Esophagus muscularis mucosa (tissue), 4 donors: ENCODE measurements at regions not wholly inside any gene's neighbourhood (a gene's known extent, or its start where the extent isn't known, plus 50 kb on each side); places are given as distances from the start of the nearest gene placed in this dataset.

Experiments used
- DNase-seq: peaks from one replicate; pipeline ENCODE4 v3.0.0-alpha.2; 2017; ENCODE audit errors: extremely low spot score
- H3K27ac ChIP-seq, 4 donors: fragments of 200-600 bp; sonication (generic); replicated peaks in 1 of 4; 1 replicate in 3 of 4; 2 replicates in 1 of 4; pipeline ENCODE4 v1.5.1; 2016 to 2019; ENCODE audit warnings: mild to moderate bottlenecking in 1 of 4
- H3K27me3 ChIP-seq, 4 donors: fragments of 200-600 bp; sonication (generic); one replicate each; pipeline versions ENCODE4 v1.5.1 to v1.6.0; 2016 to 2019
- H3K36me3 ChIP-seq, 4 donors: fragments of 200-600 bp; sonication (generic); one replicate each; pipeline ENCODE4 v1.5.1; 2016 to 2019
- H3K4me1 ChIP-seq, 4 donors: fragments of 200-600 bp; sonication (generic); one replicate each; pipeline ENCODE4 v1.5.1; 2016 to 2019
- H3K4me3 ChIP-seq, 4 donors: fragments of 200-600 bp; sonication (generic); 1 replicate in 2 of 4; 2 replicates in 2 of 4; pipeline ENCODE4 v1.5.1; 2016 to 2019; ENCODE audit warnings: mild to moderate bottlenecking in 4 of 4, moderate library complexity in 1 of 4
- H3K9me3 ChIP-seq, 4 donors: fragments of 200-600 bp; sonication (generic); 1 replicate in 3 of 4; 2 replicates in 1 of 4; pipeline ENCODE4 v1.5.1; 2016 to 2019
- EP300 ChIP-seq: sonication (generic); formaldehyde crosslinking; IDR thresholded peaks from one replicate; pipeline ENCODE4 v1.6.1; 2017; ENCODE audit warnings: antibody characterized with exemption
- POLR2A ChIP-seq: fragments of 450-650 bp; IDR thresholded peaks from one replicate; pipeline ENCODE4 v1.6.1; 2017; ENCODE audit warnings: antibody characterized with exemption, moderate library complexity, mild to moderate bottlenecking, low read depth
- POLR2AphosphoS5 ChIP-seq, 2 donors: sonication (generic); formaldehyde crosslinking; IDR thresholded peaks; one replicate each; pipeline ENCODE4 v1.6.1; 2017; ENCODE audit warnings: antibody characterized with exemption in 2 of 2
- WGBS: methylation state at CpG from one replicate; pipeline ENCODE4 v1.1.5; 2018; 5-methylcytosine and 5-hydroxymethylcytosine counted together
- intact Hi-C: fragments of 100-400 bp; cut with DNase I; formaldehyde crosslinking; loops from one replicate; pipeline ENCODE4 v1.15.1; 2023
- TF ChIP-seq, protein P1 (sequence below), 3 experiments: fragments of 200-600 bp in 2 of 3; fragments of 450-650 bp in 1 of 3; sonication (generic) in 2 of 3; IDR thresholded peaks; one replicate each; pipeline ENCODE4 v1.5.1; 2017 to 2019; ENCODE audit warnings: antibody characterized with exemption in 3 of 3, mild to moderate bottlenecking in 2 of 3, moderate library complexity in 1 of 3

- intact Hi-C loops = no loop called here
- H3K4me3 ChIP-seq = no peak overlapping the region
- no peaks in the 10 kb centered on the region for H3K36me3 ChIP-seq
- H3K4me1 ChIP-seq = no peaks in the 10 kb centered on the region
- no peaks in the 10 kb centered on the region for H3K27me3 ChIP-seq
- WGBS = 92% methylated on average over 3 of the region's 3 CpGs
- peaks cover 0 to 11% (median 0%) of the 10 kb centered on the region in 4 donors for H3K9me3 ChIP-seq
- TF ChIP-seq POLR2AphosphoS5 (IDR thresholded peaks at IDR 0.05) = no peak
- TF ChIP-seq, protein P1, sequence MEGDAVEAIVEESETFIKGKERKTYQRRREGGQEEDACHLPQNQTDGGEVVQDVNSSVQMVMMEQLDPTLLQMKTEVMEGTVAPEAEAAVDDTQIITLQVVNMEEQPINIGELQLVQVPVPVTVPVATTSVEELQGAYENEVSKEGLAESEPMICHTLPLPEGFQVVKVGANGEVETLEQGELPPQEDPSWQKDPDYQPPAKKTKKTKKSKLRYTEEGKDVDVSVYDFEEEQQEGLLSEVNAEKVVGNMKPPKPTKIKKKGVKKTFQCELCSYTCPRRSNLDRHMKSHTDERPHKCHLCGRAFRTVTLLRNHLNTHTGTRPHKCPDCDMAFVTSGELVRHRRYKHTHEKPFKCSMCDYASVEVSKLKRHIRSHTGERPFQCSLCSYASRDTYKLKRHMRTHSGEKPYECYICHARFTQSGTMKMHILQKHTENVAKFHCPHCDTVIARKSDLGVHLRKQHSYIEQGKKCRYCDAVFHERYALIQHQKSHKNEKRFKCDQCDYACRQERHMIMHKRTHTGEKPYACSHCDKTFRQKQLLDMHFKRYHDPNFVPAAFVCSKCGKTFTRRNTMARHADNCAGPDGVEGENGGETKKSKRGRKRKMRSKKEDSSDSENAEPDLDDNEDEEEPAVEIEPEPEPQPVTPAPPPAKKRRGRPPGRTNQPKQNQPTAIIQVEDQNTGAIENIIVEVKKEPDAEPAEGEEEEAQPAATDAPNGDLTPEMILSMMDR (IDR thresholded peaks at IDR 0.05) = no peak
- no peak for TF ChIP-seq EP300
- no peak for TF ChIP-seq POLR2A
- H3K27ac ChIP-seq = no peak overlapping the region
- no peak for DNase-seq
These were observed 249.6 kb upstream of the SPRY2 start for GRCh38 chr13:80590551-80590950.

- DNase-seq = no peak
These were observed 245.4 kb upstream of the SPRY2 start for GRCh38 chr13:80586356-80586755.

DNA sequence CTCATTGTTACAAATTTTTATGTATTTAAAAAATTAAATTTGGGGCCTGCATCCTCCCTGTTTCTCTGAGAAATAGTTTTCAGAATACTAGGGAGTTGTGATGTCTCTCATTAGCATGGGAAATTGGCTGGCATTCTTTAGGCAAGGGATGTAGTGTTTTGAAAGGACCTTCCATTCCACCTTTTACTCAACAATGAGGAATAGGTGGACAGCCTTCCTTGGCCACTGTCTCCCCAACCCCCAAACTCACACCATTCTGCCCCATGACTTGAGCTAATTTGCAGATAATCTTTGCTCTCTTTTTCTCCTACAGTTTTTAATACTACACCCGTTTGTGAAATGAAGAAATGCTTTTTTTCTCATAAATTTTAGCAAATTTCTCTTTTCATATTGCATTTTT is 244.6 kb upstream of the SPRY2 start:
- WGBS = 82% methylated on average over 1 of the region's 1 CpG
- intact Hi-C loops = no loop called here

More at GRCh38 chr13:80586356-80586755, 245.4 kb upstream of the SPRY2 start:
- Histone ChIP-seq H3K4me1 (no peaks in the 10 kb centered on the region), H3K36me3 (no peaks in the 10 kb centered on the region), H3K9me3 (peaks cover 0 to 11% (median 0%) of the 10 kb centered on the region in 4 donors), H3K27ac (no peak overlapping the region), H3K4me3 (no peak overlapping the region), H3K27me3 (no peaks in the 10 kb centered on the region)
- TF ChIP-seq, protein P1 (IDR thresholded peaks at IDR 0.05) = no peak
- no peak for TF ChIP-seq EP300
- no peak for TF ChIP-seq POLR2A
- TF ChIP-seq POLR2AphosphoS5 (IDR thresholded peaks at IDR 0.05) = no peak
- WGBS = 58% methylated on average over 2 of the region's 2 CpGs
- intact Hi-C loops = no loop called here

GRCh38 chr13:80584785-80585184 is 243.9 kb upstream of the SPRY2 start:
- Histone ChIP-seq H3K36me3 (no peaks in the 10 kb centered on the region), H3K27ac (no peak overlapping the region), H3K4me1 (no peaks in the 10 kb centered on the region), H3K27me3 (no peaks in the 10 kb centered on the region), H3K9me3 (peaks cover 0 to 7% (median 0%) of the 10 kb centered on the region in 4 donors), H3K4me3 (no peak overlapping the region)
- TF ChIP-seq, protein P1 (IDR thresholded peaks at IDR 0.05) = no peak
- TF ChIP-seq POLR2A = no peak
- no peak for TF ChIP-seq EP300
- TF ChIP-seq POLR2AphosphoS5 (IDR thresholded peaks at IDR 0.05) = no peak
- WGBS = 79% methylated on average over 1 of the region's 1 CpG
- intact Hi-C loops = no loop called here
- no peak for DNase-seq

More for the DNA sequence above, 244.6 kb upstream of the SPRY2 start:
- TF ChIP-seq POLR2AphosphoS5 (IDR thresholded peaks at IDR 0.05) (no peak), EP300 (no peak), POLR2A (no peak)
- TF ChIP-seq, protein P1 (IDR thresholded peaks at IDR 0.05) = no peak
- Histone ChIP-seq H3K9me3 (peaks cover 0 to 11% (median 0%) of the 10 kb centered on the region in 4 donors), H3K27ac (no peak overlapping the region), H3K27me3 (no peaks in the 10 kb centered on the region), H3K4me1 (no peaks in the 10 kb centered on the region), H3K4me3 (no peak overlapping the region), H3K36me3 (no peaks in the 10 kb centered on the region)
- DNase-seq = no peak

GRCh38 chr13:80584306-80584705 is 243.4 kb upstream of the SPRY2 start:
- TF ChIP-seq, protein P1 (IDR thresholded peaks at IDR 0.05) = no peak
- TF ChIP-seq POLR2A (no peak), EP300 (no peak), POLR2AphosphoS5 (IDR thresholded peaks at IDR 0.05) (no peak)
- Histone ChIP-seq H3K36me3 (no peaks in the 10 kb centered on the region), H3K27me3 (no peaks in the 10 kb centered on the region), H3K4me1 (no peaks in the 10 kb centered on the region), H3K27ac (no peak overlapping the region), H3K9me3 (peaks cover 0 to 2% (median 0%) of the 10 kb centered on the region in 4 donors), H3K4me3 (no peak overlapping the region)
- intact Hi-C loops = no loop called here
- DNase-seq = no peak
